NCI-H1092 (cell line): ENCODE measurements at regions not wholly inside any gene's neighbourhood (a gene's known extent, or its start where the extent isn't known, plus 50 kb on each side); places are given as distances from the start of the nearest gene placed in this dataset.
"Not testable (repeated sequence)": the region's sequence is repeated elsewhere in the genome, so short reads cannot be mapped to it uniquely, and the experiment has no call there.

Source experiments
- DNase-seq: peaks from one replicate; lab custom pipeline; 2025; lab: John Stamatoyannopoulos, UW

DNA sequence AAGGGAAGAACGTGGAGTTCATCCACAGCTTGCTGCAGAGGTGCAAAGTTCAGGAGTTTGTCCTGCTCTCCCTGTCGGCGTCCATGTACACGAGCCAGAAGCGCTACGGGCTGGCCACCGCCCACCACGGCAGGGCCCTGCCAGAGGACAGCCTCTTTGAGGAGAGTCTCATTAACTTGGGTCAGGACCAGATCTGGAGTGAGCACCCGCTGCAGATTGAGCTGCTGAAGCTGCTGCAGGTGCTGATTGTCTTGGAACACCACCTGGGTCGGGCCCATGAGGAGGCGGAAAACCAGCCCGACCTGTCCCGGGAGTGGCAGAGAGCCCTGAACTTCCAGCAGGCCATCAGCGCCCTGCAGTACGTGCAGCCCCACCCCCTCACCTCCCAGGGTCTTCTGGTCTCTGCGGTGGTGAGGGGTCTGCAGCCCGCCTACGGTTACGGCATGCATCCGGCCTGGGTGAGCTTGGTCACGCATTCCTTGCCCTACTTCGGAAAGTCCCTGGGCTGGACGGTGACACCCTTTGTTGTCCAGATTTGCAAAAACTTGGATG is 73.8 kb upstream of the MORC3 start:
- DNase-seq = no peak

DNA sequence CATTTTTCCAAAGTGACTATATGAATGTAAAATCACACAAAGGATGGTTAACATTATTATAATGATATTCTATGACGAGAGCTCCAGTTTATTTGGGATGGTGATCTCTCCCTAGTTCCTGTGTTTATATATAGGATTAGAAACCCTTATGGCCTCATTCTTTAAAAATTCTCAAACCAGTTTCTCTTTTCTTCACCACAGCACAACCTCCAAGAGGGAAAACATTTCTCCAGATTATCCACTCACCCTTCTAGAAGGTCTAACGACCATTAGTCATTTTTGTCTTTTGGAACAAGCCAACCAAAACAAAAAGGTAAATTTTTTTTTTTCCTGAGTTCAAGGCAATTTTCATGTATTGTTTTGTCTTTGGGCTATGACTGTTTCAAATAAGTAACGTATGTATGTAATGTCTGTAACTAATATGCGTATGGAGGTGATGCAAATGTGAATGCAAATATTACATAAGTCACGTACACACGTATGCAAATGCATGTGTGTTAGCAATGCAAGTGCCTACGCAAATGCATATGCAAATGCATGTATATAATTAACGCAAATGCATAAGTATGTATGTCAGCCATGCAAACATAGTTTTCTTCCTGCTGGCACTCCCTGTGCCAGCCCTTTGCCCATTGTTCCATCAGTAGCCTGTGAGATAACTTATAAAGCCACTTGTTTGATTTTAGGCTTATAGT is 72.5 kb upstream of the MORC3 start:
- DNase-seq = no peak

GRCh38 chr21:36249576-36250422 is 70.2 kb upstream of the MORC3 start:
- DNase-seq = no peak

GRCh38 chr21:36250423-36251075 is 69.4 kb upstream of the MORC3 start:
- DNase-seq = no peak

DNA sequence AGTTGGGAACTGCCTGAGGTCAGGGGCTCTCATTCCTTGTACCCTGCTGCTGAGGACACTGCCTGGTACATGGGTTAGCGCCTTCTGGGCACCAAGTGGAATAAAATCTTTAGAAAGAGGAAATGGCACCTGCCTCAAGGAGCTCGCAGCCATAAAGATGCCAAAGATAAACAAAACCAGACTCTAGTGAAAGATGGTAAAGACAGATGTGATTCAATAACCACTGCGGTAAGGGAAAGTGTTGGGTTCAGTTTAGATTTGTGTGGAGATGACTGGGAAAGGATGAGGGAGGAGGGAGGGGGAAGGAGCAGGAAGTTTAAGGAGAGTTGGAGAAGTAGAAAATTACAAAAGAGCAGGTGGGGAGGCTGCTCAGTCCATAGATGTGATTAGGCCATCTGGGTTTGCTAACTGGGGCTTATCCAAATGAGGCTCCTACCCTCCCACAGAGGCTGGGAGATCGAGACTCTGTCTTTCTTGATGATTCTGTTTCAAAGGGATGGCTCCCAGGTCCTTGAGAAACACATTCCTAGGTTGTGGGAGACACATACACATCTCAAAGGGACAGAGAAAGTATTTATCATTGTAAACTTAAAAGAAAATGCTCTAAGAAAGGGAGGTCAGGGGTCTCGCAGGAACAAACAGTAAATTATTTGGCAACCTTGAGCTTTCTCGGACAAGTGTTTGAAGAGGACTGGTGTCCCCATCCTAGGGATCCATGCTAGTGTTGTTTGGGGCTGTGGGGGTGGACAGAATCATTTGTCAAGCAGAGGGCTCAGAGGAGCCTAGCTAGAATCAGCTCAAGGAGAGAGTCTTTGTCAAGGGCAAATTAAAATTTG is 65.7 kb upstream of the MORC3 start:
- DNase-seq = no peak

DNA sequence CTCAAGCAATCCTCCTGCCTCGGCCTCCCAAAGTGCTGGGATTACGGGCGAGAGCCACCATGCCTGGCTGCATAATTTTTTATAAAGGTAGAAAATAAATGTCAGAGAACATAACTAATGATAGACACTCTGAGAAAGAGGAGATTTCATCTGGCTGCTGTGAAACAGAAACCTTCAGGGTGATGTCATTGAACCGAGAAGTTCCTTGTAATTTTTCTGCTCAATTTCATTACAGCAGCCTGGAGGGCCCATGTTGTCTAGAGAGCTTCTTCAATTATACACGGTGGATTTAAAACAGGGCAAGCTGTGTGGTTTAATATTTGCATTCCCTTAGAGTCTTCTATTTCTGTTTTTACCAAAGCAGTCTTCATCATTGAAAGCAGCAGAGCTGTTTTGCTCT is 64.3 kb upstream of the MORC3 start:
- no peak for DNase-seq

DNA sequence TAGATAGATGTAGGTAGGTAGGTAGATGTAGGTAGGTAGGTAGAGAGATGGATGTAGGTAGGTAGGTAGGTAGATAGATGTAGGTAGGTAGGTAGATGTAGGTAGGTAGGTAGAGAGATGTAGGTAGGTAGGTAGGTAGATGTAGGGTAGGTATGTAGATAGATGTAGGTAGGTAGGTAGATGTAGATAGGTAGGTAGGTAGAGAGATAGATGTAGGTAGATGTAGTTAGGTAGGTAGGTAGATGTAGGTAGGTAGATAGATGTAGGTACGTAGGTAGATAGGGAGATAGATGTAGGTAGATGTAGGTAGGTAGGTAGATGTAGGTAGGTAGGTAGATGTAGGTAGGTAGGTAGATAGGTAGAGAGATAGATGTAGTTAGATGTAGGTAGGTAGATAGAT is 62.3 kb upstream of the MORC3 start:
- DNase-seq = no peak

- peak; percentile 10 for DNase-seq
These were observed 59.8 kb upstream of the MORC3 start for GRCh38 chr21:36260030-36260787.

- no peak for DNase-seq
These were observed 59.2 kb upstream of the MORC3 start for GRCh38 chr21:36260802-36261201.

DNA sequence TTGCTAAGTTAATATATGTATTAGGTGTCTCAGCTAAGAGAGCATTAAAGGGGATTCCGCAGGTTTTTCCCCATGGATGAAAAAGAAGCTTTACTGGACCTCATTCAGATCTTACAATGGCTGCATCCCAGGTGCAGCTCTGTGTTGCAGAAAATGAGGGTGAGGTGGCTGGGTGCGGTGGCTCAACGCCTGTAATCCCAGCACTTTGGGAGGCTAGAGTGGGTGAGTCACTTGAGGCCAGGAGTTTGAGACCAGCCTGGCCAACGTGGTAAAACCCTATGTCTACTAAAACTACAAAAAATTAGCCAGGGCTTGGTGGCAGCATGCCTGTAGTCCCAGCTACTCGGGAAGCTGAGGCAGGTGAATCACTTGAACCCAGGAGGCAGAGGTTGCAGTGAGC is 58.5 kb upstream of the MORC3 start:
- DNase-seq = no peak

- DNase-seq = no peak
These were observed 56.2 kb upstream of the MORC3 start for GRCh38 chr21:36263797-36264196.

DNA sequence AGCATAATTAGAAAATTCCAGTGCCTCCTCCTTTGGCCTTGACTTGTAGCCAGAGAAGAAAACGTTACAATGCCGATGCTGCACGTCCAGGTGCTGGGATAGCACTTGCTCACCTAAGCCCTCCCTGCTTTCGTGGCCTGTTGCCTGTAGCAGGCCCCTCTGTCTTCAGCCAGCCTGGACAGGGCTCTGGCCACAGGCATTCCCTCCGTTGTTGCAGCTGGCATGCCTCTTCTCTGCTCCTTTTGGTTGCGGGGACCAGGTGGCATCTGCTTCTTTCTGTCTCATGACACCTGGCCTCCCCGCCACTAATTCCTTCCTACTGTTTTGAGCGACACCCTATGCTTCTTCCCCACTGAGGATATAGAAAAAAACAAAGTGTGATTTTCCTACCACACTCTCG is 54.6 kb upstream of the MORC3 start:
- DNase-seq = no peak

DNA sequence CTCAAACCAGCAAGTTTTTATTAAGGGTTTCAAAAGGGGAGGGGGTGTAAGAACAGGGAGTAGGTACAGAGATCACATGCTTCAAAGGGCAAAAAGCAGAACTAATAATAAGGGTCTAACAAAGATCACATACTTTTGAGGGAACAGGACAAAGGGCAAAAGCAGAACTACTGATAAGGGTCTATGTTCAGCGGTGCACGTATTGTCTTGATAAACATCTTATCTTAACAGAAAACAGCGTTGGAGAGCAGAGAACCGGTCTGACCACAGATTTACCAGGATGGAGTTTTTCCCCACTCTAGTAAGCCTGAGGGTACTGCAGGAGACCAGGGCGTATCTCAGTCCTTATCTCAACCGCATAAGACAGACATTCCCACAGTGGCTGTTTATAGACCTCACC is 52.2 kb upstream of the MORC3 start:
- not testable (repeated sequence) for DNase-seq

DNA sequence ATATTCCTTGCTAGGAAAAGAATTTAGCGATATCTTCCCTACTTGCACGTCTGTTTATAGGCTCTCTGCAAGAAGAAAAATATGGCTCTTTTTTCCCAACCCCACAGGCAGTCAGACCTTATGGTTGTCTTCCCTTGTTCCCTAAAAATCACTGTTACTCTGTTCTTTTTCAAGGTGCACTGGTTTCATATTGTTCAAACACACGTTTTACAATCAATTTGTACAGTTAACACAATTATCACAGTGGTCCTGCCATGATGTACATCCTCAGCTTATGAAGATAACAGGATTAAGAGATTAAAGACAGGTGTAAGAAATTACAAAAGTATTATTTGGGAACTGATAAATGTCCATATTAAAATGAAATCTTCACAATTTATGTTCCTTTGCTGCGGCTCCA is 51.7 kb upstream of the MORC3 start:
- DNase-seq = not testable (repeated sequence)
